ENCODE measurements at regions not wholly inside any gene's neighbourhood (a gene's known extent, or its start where the extent isn't known, plus 50 kb on each side); places are given as distances from the start of the nearest gene placed in this dataset.
"Not testable (repeated sequence)": the region's sequence is repeated elsewhere in the genome, so short reads cannot be mapped to it uniquely, and the experiment has no call there.

- TF ChIP-seq USF2 (IDR thresholded peaks at IDR 0.05; ENCODE audit: low read depth, low read length); USF2 (CRISPR knock-in tag; IDR thresholded peaks at IDR 0.05; ENCODE audit: borderline replicate concordance); RAD21 (CRISPR knock-in tag; IDR thresholded peaks at IDR 0.05); ZNF12 (CRISPR knock-in tag; IDR thresholded peaks at IDR 0.05); FOXO1 (CRISPR knock-in tag; IDR thresholded peaks at IDR 0.05); EZH2 (conservative IDR thresholded peaks at IDR 0.05; ENCODE audit: low read depth, low read length); MYNN (CRISPR knock-in tag; IDR thresholded peaks at IDR 0.05; ENCODE audit: low read depth); ZNF17 (CRISPR knock-in tag; IDR thresholded peaks at IDR 0.05); ZBTB34 (CRISPR knock-in tag; IDR thresholded peaks at IDR 0.05); CTCF (CRISPR knock-in tag; IDR thresholded peaks at IDR 0.05); HOXA3 (CRISPR knock-in tag; IDR thresholded peaks at IDR 0.05); DZIP1 (CRISPR knock-in tag; IDR thresholded peaks at IDR 0.05); MXI1 (IDR thresholded peaks at IDR 0.05; ENCODE audit: borderline replicate concordance, low read depth, low read length): not testable (repeated sequence)
Measured at GRCh38 chr16:29237023-29237422, 169.5 kb downstream of the NPIPB11 start.

Data from HepG2 (cell line).